ENCODE measurements at regions not wholly inside any gene's neighbourhood (a gene's known extent, or its start where the extent isn't known, plus 50 kb on each side); places are given as distances from the start of the nearest gene placed in this dataset.

DNA sequence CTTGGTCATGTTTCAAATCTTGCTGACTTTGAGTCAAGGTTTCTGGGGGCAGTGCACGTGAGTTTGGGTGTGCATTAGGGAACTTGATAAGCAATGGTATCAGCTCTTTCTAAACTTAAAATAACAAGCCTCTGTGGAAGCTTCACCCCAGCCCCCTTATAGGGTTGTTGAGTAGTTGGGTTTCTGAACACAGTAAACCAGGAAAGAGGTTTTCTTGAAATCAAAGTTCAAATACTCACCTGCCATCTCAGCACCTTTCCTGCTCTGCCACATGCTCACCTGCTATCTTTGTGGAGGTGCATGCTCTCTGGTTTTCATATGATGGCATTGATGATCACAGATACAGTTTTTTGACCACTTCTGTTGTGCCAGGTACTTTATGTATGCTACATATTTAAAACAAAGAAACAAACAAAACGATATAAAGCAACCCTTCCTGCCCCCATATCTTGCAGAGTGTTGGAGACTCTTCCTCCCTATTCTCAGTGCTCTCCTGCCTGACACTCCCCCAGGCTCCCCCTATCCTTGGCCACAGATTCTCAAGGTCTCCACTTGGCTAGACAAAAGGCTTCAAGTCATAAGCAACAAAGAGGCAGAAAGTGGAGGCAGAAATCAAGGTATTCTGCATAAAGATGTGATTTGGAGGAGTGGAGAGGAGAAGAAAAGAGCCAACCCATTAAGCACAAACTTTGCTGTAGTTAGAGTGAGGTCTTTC lies 360.6 kb downstream of the CYRIA start:
- no peak for DNase-seq
- no peaks in the 10 kb centered on the region for H3K36me3 Mint-ChIP-seq
- no peak for ATAC-seq (replicated peaks)
- H3K4me1 Mint-ChIP-seq = peaks cover 4 to 10% of the 10 kb centered on the region in 2 donors
- H3K9me3 Mint-ChIP-seq = no peaks in the 10 kb centered on the region
- H3K27ac Mint-ChIP-seq = no peak overlapping the region
- peaks cover 0 to 13% of the 10 kb centered on the region in 2 donors for H3K27me3 Mint-ChIP-seq
- no peak overlapping the region for H3K4me3 Mint-ChIP-seq

DNA sequence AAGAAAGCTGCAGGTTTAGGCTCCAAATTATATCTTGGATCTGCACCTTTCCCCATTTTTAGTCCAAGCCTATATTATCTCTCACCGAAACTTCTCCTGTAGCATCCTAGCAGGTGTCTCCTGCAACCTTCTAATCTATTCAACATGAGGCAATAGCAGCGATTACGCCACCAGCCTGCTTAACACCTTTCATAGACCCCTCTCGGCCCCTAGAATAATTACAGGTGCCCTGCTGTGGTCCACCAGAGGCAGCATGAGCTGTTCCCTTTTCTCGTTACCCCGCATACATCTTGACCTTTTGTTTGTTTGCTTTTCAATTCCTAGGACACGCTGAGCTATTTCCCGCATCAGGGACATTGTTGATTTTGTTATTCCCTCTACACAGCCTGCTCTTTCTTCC lies 361.9 kb downstream of the CYRIA start:
- no peaks in the 10 kb centered on the region for H3K36me3 Mint-ChIP-seq

DNA sequence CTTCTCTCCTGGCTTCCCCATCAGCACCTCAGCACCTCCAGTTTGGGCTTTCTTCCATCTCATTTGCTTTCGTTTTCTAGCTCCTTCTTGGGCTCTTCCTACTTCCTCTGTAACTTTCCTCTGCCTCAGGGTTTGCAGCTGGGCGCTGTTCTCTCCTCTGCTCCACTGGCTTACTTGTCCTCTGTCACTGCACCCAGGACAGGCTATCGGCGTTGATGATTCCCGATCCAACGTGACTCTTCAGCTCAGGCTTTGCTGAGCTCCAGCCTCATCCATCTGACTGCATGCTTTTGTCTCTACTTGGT lies 362.4 kb downstream of the CYRIA start:
- ATAC-seq (replicated peaks) = no peak
- H3K4me3 Mint-ChIP-seq = peak overlapping the region; percentile 47 to 53
- H3K36me3 Mint-ChIP-seq = no peaks in the 10 kb centered on the region
- DNase-seq = no peak
- no peaks in the 10 kb centered on the region for H3K9me3 Mint-ChIP-seq
- H3K27me3 Mint-ChIP-seq = peaks cover 0 to 13% of the 10 kb centered on the region in 2 donors
- peaks cover 4 to 10% of the 10 kb centered on the region in 2 donors for H3K4me1 Mint-ChIP-seq
- peak overlapping the region; percentile 11 for H3K27ac Mint-ChIP-seq

More for the DNA sequence above, 361.9 kb downstream of the CYRIA start:
- ATAC-seq (replicated peaks) (no peak), DNase-seq (no peak)
- no peak overlapping the region for H3K4me3 Mint-ChIP-seq
- peaks cover 4 to 10% of the 10 kb centered on the region in 2 donors for H3K4me1 Mint-ChIP-seq
- H3K27ac Mint-ChIP-seq = no peak overlapping the region
- no peaks in the 10 kb centered on the region for H3K9me3 Mint-ChIP-seq
- peaks cover 0 to 13% of the 10 kb centered on the region in 2 donors for H3K27me3 Mint-ChIP-seq

DNA sequence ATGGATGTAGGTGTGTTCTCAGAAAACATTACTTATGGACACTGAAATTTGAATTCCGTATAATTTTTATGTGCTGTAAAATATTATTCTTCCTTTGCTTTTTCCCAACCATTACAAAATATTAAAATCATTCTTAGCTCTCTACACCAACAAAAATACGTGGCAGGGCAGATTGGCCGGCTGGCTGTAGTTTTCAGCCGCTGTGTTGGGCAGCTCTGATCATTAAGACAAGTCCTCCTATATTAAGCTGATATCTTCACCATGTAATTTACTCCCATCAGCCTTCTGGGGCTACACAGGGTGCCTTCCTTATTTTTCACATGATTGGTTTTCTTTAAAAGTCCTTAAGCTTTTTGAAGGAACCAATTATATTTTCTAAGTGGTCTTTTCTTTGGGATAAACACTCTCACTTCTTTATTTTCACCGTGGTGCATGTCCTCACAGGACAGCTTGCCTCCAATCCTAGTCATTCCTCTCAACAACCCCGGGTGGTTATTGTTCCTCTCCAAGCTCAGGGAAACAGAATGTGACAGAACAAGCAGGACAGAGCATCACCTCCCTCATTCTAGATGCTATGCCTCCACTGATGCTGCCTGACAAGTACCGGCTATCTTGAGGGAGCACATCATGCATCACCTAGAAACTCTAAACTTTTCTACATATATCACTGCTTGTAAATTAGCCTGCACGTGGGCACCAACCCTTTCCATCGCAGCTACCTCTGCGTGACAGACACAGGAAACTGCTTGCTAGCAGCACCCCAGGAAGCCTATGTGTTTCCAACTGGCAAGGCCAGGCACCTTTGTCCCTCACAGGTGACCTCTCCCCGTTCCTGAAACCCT lies 362.3 kb downstream of the MYCN start:
- no peaks in the 10 kb centered on the region for H3K9me3 Mint-ChIP-seq
- H3K4me3 Mint-ChIP-seq = peak overlapping the region; percentile 47 to 53
- no peaks in the 10 kb centered on the region for H3K36me3 Mint-ChIP-seq
- no peak for DNase-seq
- peaks cover 4 to 10% of the 10 kb centered on the region in 2 donors for H3K4me1 Mint-ChIP-seq
- ATAC-seq (replicated peaks) = no peak
- H3K27me3 Mint-ChIP-seq = peaks cover 0 to 13% of the 10 kb centered on the region in 2 donors
- H3K27ac Mint-ChIP-seq = peak overlapping the region; percentile 11

DNA sequence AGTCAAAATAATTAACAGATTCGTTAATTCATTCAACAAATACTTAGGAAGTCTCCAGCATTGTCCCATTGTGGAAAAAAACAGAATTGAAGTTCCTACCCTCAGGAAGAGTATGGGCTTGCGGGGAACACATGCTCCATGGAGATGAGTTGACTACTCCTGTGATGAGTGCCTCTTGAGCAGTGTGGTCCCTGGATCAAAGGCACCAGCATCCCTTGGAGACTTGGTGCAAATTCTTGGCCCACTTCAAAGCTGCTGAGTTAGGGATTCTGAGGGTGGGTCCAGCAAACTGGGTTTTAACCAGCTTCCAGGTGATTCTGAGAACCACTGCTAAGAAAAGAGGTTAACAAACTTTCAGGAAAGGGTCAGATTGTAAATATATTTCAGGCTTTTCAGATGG lies 361.6 kb downstream of the MYCN start:
- Mint-ChIP-seq H3K36me3 (no peaks in the 10 kb centered on the region), H3K27ac (no peak overlapping the region), H3K9me3 (no peaks in the 10 kb centered on the region), H3K27me3 (peaks cover 0 to 13% of the 10 kb centered on the region in 2 donors), H3K4me3 (no peak overlapping the region), H3K4me1 (peaks cover 4 to 10% of the 10 kb centered on the region in 2 donors)
- DNase-seq (no peak), ATAC-seq (replicated peaks) (no peak)

DNA sequence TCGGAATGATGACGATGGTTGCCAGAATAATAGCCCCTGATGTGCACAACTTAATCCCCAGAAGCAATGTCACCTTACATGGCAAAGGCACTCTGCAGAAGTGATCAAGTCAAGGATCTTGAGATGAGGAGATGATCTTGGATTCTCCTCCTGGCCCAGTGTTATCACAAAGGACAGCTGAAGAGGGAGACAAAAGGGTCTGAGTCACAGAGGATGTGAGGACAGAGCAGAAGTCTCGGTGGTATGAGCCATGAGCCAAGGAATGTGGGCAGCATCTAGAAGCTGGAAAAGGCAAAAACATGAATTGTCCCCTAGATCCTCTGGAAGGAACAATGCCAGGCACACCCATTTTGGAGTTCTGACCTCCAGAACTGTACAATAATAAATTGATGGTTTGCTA lies 358.5 kb downstream of the MYCN start:
- Mint-ChIP-seq H3K27ac (no peak overlapping the region), H3K27me3 (peaks cover 0 to 9% of the 10 kb centered on the region in 2 donors), H3K4me3 (no peak overlapping the region), H3K4me1 (peaks cover 4 to 10% of the 10 kb centered on the region in 2 donors), H3K36me3 (no peaks in the 10 kb centered on the region), H3K9me3 (no peaks in the 10 kb centered on the region)
- ATAC-seq (replicated peaks) (no peak), DNase-seq (no peak)

DNA sequence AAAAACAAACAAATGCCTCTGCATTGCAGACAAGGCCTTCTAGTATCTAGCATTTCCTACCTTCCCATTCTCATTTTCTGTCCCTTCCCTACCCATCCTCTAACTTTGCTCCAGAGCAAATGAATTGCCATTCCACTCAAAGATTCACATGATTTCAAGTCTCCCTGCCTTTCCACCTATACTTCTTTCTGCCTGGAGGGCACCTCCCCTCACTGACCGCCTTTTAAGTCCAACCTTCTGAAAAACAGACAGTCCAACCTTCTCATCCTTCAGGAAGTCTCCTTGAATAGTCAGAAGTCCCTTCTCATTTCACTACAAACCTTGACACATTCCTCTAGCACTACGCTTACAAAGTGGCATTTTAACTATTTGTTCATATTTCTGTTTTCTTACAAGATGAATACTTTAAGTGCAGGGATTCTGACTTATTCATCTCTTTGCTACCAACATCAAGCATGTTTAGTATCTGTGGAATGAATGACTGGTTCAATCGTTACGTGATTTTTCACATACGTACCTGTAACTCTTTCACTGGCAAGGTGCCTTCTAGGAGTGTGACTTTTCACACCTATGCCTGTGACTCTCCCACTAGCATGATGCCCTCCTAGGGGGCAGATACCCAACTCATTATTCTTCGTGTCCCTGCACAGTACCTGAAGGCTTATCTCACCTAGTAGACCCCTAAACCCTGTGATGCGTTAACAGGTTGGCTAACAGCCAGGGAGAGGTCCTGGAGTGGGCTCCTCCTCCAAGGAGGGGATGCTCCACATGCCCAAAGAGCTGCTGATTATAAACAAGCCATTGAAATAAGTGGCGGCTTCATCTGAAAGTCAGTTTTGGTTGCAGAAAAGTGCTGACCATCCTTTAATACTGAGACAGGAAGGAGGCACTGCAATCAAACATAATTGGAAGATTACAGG lies 356.2 kb downstream of the MYCN start:
- ATAC-seq (replicated peaks) = no peak
- no peak for DNase-seq
- no peaks in the 10 kb centered on the region for H3K27me3 Mint-ChIP-seq
- no peaks in the 10 kb centered on the region for H3K36me3 Mint-ChIP-seq
- no peaks in the 10 kb centered on the region for H3K9me3 Mint-ChIP-seq
- no peak overlapping the region for H3K27ac Mint-ChIP-seq
- no peaks in the 10 kb centered on the region for H3K4me1 Mint-ChIP-seq
- no peak overlapping the region for H3K4me3 Mint-ChIP-seq

DNA sequence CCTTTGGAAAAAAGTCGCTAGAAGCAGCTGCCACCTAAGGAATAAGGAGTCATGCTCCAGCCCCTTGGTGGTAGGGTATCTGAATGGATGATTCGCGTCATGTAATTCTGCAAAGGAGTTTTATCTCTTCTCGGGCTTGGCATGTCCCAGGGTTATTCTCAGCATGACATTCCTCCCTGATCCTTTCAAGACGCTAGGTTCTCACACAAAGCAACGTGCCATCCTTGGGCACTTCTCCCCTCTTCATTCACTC lies 355.6 kb downstream of the MYCN start:
- Mint-ChIP-seq H3K9me3 (no peaks in the 10 kb centered on the region), H3K36me3 (no peaks in the 10 kb centered on the region), H3K27me3 (no peaks in the 10 kb centered on the region), H3K27ac (no peak overlapping the region), H3K4me1 (no peaks in the 10 kb centered on the region), H3K4me3 (no peak overlapping the region)
- DNase-seq = no peak
- no peak for ATAC-seq (replicated peaks)

DNA sequence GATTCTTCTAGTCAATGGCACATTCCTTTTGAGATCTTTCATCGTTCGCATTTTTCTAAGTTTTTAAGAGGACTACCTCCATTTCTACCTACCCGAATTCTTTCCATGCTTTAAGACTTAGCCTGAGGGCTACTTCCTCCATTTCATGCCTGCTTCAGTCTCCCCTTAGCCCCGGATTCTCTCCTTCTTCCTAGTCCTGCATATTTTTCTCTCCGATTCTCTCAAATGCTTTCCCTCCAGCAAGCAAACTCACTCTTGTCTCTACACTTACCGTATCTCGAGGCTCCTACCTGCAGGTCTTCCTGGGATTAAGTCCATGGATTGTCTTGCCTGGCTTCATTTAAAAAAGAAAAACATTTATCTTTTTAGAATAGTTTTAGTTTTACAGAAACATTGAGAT lies 354.4 kb downstream of the MYCN start:
- H3K9me3 Mint-ChIP-seq = no peaks in the 10 kb centered on the region
- no peaks in the 10 kb centered on the region for H3K4me1 Mint-ChIP-seq
- no peak overlapping the region for H3K4me3 Mint-ChIP-seq
- ATAC-seq (replicated peaks) (no peak), DNase-seq (no peak)
- no peaks in the 10 kb centered on the region for H3K27me3 Mint-ChIP-seq
- no peaks in the 10 kb centered on the region for H3K36me3 Mint-ChIP-seq
- H3K27ac Mint-ChIP-seq = no peak overlapping the region

DNA sequence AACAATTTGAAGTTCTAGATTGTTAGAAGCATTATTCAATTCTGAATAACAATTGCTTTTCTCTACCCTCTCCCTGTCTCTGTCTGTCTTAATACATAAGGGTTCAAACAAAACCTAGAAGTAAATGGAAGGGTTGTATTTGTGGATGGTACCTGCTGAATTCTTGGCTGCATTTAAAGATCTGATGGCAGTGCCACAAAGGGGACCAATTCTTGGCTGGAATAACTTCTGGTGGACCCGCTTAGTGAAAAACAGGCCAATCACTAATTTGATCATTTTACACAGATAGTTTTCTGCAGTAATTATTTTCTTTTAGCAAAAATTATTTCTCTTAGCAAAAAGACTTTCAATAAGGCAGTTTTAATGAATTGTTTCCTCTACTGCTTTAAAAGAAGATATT lies 353.5 kb downstream of the MYCN start:
- DNase-seq = no peak
- Mint-ChIP-seq H3K9me3 (no peaks in the 10 kb centered on the region), H3K27me3 (no peaks in the 10 kb centered on the region), H3K4me3 (no peak overlapping the region), H3K36me3 (no peaks in the 10 kb centered on the region), H3K4me1 (no peaks in the 10 kb centered on the region), H3K27ac (no peak overlapping the region)
- ATAC-seq (replicated peaks) = no peak

DNA sequence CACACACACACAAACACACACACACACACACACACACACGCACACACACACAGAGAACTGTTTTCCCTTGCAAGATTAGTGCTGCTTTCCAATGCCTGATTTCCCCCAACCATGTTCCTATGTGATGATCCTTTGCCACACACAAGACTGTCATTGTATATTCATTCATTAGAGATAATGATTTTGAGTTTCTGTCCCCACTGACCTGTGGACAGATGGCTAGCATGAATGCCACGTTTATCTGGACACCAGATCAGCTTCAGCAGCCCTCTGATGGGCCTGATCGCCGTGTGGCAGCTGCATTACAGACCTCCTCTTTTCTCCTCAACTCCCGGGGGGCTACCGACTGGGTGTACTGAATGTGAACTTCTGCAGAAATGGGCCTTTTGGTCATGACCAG lies 353.0 kb downstream of the MYCN start:
- no peak for DNase-seq
- no peaks in the 10 kb centered on the region for H3K27me3 Mint-ChIP-seq
- H3K27ac Mint-ChIP-seq = no peak overlapping the region
- no peaks in the 10 kb centered on the region for H3K36me3 Mint-ChIP-seq
- H3K9me3 Mint-ChIP-seq = no peaks in the 10 kb centered on the region
- no peak for ATAC-seq (replicated peaks)
- H3K4me1 Mint-ChIP-seq = no peaks in the 10 kb centered on the region
- H3K4me3 Mint-ChIP-seq = no peak overlapping the region

DNA sequence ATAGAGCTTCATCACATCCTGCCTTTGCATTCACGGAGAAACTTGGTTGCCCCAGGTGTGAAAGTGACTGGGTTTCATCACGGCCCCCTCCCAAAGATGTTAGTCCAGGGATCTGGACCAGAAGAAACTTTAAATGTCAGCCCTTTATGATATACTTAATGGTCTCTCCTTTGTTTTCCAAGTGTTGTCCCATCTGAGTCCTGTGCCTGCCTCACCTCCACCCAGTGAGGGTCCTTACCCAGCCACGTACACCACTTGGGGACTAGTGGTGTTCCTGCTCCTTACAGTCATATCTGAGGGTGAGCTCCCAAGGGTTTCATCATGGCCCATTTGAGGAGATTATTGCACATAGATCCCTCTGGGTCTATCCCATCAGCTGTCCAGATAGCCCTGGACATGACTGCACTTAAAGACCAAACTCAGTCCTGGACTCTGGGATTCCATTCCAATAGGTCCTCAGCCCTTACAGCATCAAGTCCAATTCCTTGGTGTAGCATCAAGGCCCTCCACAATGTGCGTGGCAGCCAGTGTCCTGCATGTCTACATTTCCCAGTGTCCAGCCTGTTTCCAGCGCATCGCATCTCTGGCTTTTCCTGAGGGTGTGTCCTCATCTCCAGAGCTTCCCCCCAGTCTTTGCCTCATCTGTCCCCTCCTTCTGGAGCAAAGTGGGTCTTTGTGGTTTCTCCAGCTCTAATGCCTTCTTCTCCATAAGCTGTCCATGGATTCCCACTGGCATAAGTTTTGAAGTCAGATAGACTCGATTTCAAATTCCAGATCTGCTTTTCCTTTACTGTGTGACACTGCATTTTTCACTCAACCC lies 351.6 kb downstream of the MYCN start:
- no peak for ATAC-seq (replicated peaks)
- Mint-ChIP-seq H3K27ac (no peak overlapping the region), H3K4me3 (no peak overlapping the region), H3K4me1 (no peaks in the 10 kb centered on the region), H3K27me3 (peaks cover 0 to 8% of the 10 kb centered on the region in 2 donors), H3K9me3 (no peaks in the 10 kb centered on the region), H3K36me3 (no peaks in the 10 kb centered on the region)
- no peak for DNase-seq

DNA sequence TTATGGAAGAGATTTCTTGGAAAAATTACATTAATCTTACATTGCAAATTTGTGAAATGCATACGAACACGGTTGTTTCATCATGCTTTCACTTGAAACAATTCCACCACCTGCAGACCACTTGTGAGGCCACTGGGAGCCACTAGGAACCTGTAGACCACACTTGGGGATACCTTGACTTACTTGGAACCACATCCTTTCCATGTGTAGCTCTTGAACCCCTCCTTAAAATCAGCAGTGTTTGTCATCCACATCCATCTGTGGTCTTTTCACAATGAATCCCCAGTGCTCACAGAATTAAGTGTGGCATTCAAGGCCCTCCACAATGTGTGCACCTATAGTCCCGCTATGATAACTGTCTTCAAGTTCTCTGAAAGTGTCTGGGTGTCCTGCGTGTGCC lies 350.9 kb downstream of the MYCN start:
- no peak overlapping the region for H3K27ac Mint-ChIP-seq
- ATAC-seq (replicated peaks) = no peak

More for the DNA sequence above, 350.9 kb downstream of the MYCN start:
- no peak for DNase-seq
- Mint-ChIP-seq H3K4me3 (no peak overlapping the region), H3K27me3 (peaks cover 0 to 10% of the 10 kb centered on the region in 2 donors), H3K4me1 (no peaks in the 10 kb centered on the region), H3K36me3 (no peaks in the 10 kb centered on the region), H3K9me3 (no peaks in the 10 kb centered on the region)
